Endothelial cell of umbilical vein (primary cell): ENCODE measurements at regions not wholly inside any gene's neighbourhood (a gene's known extent, or its start where the extent isn't known, plus 50 kb on each side); places are given as distances from the start of the nearest gene placed in this dataset.

ENCODE experiments used
- BruUV-seq: library from RNA; stranded (reverse); fragments of 400-500 nt; replicated peaks from 2 replicates; lab custom pipeline; 2021; lab: Mats Ljungman, UMichigan
- CTCF ChIA-PET: fragments of 300-600, 350-600 bp; sonication (Branson Sonifier 250); formaldehyde crosslinking; loops from one replicate; lab custom pipeline; 2021; ENCODE audit warnings: antibody characterized with exemption, inconsistent platforms; lab: Charles Lee
- POLR2A ChIA-PET: fragments of 300-600, 350-600 bp; sonication (Branson Sonifier 250); formaldehyde crosslinking; loops from one replicate; lab custom pipeline; 2021; ENCODE audit warnings: antibody characterized with exemption, inconsistent platforms; lab: Charles Lee
- DNase-seq: peaks from one replicate; pipeline ENCODE4 v3.0.0-alpha.2; 2011; ENCODE audit warnings: low read depth, low spot score
- FAIRE-seq: peaks from 2 replicates; lab custom pipeline; 2011; peaks lifted over from hg19 to GRCh38; lab: Jason Lieb, UNC
- H2AFZ ChIP-seq: 2 replicates; pipeline ENCODE4 v1.6.0; 2012; ENCODE audit warnings: low read depth, low read length, control low read depth, inconsistent platforms
- H3K27ac ChIP-seq: 2 replicates; pipeline ENCODE4 v1.5.1; 2011; ENCODE audit warnings: low read depth, mild to moderate bottlenecking, control low read depth, low read length, moderate library complexity; ENCODE audit not compliant: insufficient read depth
- H3K27me3 ChIP-seq, 2 experiments: 2 replicates each; pipeline versions ENCODE4 v1.6.0 to v1.6.1; 2011; ENCODE audit warnings: low read length in 2 of 2, mixed read lengths in 1 of 2; ENCODE audit not compliant: control insufficient read depth in 2 of 2, insufficient read depth in 2 of 2
- H3K36me3 ChIP-seq, 2 experiments: 2 replicates in 1 of 2; 3 replicates in 1 of 2; pipeline ENCODE4 v1.5.1; 2011; ENCODE audit warnings: low read length in 2 of 2, mild to moderate bottlenecking in 1 of 2, moderate library complexity in 1 of 2; ENCODE audit not compliant: control insufficient read depth in 2 of 2, insufficient read depth in 2 of 2; ENCODE audit errors: extremely low read depth in 1 of 2
- H3K4me1 ChIP-seq: 3 replicates; pipeline ENCODE4 v1.5.1; 2011; ENCODE audit warnings: mild to moderate bottlenecking, low read length; ENCODE audit not compliant: control insufficient read depth, insufficient read depth; ENCODE audit errors: extremely low read depth
- H3K4me2 ChIP-seq: 2 replicates; pipeline ENCODE4 v1.6.1; 2011; ENCODE audit warnings: low read length, control low read depth, mixed read lengths; ENCODE audit not compliant: insufficient read depth
- H3K4me3 ChIP-seq, 3 experiments: fragments of 200-600 bp in 1 of 3; sonication (generic), shearing (Covaris generic) in 1 of 3; replicated peaks in 1 of 3; 2 replicates each; pipeline ENCODE4 v1.5.1; 2011 to 2016; ENCODE audit warnings: control low read depth in 3 of 3, low read length in 3 of 3, mild to moderate bottlenecking in 2 of 3, inconsistent platforms in 1 of 3, low read depth in 1 of 3, moderate library complexity in 1 of 3; ENCODE audit not compliant: insufficient read depth in 1 of 3
- H3K79me2 ChIP-seq: 2 replicates; pipeline ENCODE4 v1.6.0; 2012; ENCODE audit warnings: low read length, inconsistent platforms; ENCODE audit not compliant: control insufficient read depth, insufficient read depth
- H3K9ac ChIP-seq: replicated peaks from 2 replicates; pipeline ENCODE3; 2011; ENCODE audit warnings: low read length, control low read depth; ENCODE audit not compliant: insufficient read depth; ENCODE audit errors: extremely low read depth
- H3K9me1 ChIP-seq: replicated peaks from 3 replicates; pipeline ENCODE4 v1.6.0; 2011; ENCODE audit warnings: mild to moderate bottlenecking, low read length; ENCODE audit not compliant: control insufficient read depth, insufficient read depth; ENCODE audit errors: extremely low read depth
- H3K9me3 ChIP-seq: replicated peaks from 2 replicates; pipeline ENCODE4 v1.5.1; 2012; ENCODE audit warnings: low read length, inconsistent platforms; ENCODE audit not compliant: control insufficient read depth, insufficient read depth
- H4K20me1 ChIP-seq: replicated peaks from 2 replicates; pipeline ENCODE3; 2011; ENCODE audit warnings: mild to moderate bottlenecking, low read length; ENCODE audit not compliant: control insufficient read depth, insufficient read depth; ENCODE audit errors: extremely low read depth
- CTCF ChIP-seq, 2 donors: IDR thresholded peaks; 1 replicate in 1 of 2; 2 replicates in 1 of 2; pipeline ENCODE4 v1.5.1; 2011; ENCODE audit warnings: low read length in 2 of 2, mild to moderate bottlenecking in 2 of 2, moderate library complexity in 2 of 2, control low read depth in 1 of 2, inconsistent platforms in 1 of 2, low read depth in 1 of 2; ENCODE audit not compliant: insufficient read depth in 1 of 2; ENCODE audit errors: extremely low read depth in 1 of 2
- FOS ChIP-seq: IDR thresholded peaks from 2 replicates; pipeline ENCODE4 v1.6.1; 2011; ENCODE audit warnings: mild to moderate bottlenecking, low read length, moderate library complexity, borderline replicate concordance; ENCODE audit not compliant: insufficient read depth
- JUN ChIP-seq: IDR thresholded peaks from 2 replicates; pipeline ENCODE4 v1.6.1; 2011; ENCODE audit warnings: borderline replicate concordance, low read depth; ENCODE audit not compliant: insufficient read length, insufficient read depth
- MYC ChIP-seq: IDR thresholded peaks from one replicate; pipeline ENCODE4 v1.6.1; 2011; ENCODE audit warnings: mild to moderate bottlenecking, low read depth, low read length
- POLR2A ChIP-seq: IDR thresholded peaks from 2 replicates; pipeline ENCODE4 v1.6.1; 2012; ENCODE audit warnings: low read depth, mild to moderate bottlenecking, control low read depth, low read length
- dilution Hi-C: fragments of 300-500 bp; cut with MboI; formaldehyde crosslinking; loops from one replicate; pipeline ENCODE4 v1.15.0; 2019; ENCODE audit warnings: low sequenced_read_pairs; ENCODE audit not compliant: extremely low pct_ligation_motif_present
- intact Hi-C: fragments of 100-400 bp; cut with micrococcal nuclease; formaldehyde crosslinking; loops from one replicate; pipeline ENCODE4 v1.10.0; 2022
- TF ChIP-seq, protein P1 (sequence below): IDR thresholded peaks from 2 replicates; pipeline ENCODE4 v1.6.1; 2011; ENCODE audit not compliant: insufficient read depth, insufficient read length

DNA sequence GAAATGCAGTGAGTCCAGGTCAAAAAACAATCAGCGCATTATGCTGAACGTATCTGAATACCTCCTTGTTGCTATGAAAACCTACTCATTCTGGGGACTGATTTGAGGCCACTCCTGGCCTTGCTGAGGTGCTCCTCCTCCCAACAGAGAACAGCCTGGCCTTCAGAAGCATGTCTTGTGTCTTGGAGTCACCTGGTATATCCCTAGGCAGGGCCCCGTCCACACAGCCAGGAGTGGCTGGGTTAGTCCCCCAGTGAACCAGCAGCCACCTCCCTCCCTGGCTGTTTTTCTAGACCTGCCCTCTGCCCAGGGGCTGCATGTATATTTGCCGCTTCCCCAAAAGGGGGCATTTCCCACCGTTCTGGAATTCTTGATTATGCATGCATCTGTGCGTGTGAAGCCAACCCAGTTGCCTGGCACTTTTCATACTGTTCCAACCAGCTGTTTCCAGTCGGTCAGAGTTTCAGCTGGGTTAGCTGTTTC, 99.2 kb upstream of the SPATA31C2 start:
- TF ChIP-seq FOS (no peak), JUN (no peak), MYC (no peak)
- H3K27ac ChIP-seq: no peak overlapping the region
- H3K9me3 ChIP-seq: no peaks in the 10 kb centered on the region
- intact Hi-C loops: loop anchor here (10.0 kb wide), 1 partner anchor 57 kb away; no protein-coding TSS in a partner anchor
- no peaks in the 10 kb centered on the region for H3K36me3 ChIP-seq
- no peak overlapping the region for H3K4me3 ChIP-seq
- H3K27me3 ChIP-seq: no peaks in the 10 kb centered on the region
- H4K20me1 ChIP-seq: no peaks in the 10 kb centered on the region
- dilution Hi-C loops: no loop called here
- H2AFZ ChIP-seq: no peak overlapping the region
- no TSS peak for BruUV-seq
- FAIRE-seq: no peak
- ChIA-PET CTCF (no interaction called here), POLR2A (no interaction called here)
- no peaks in the 10 kb centered on the region for H3K79me2 ChIP-seq
- H3K4me2 ChIP-seq: no peak overlapping the region
- no peak for DNase-seq
- H3K9ac ChIP-seq: no peak overlapping the region
- H3K4me1 ChIP-seq: no peaks in the 10 kb centered on the region
- H3K9me1 ChIP-seq: no peaks in the 10 kb centered on the region

- Histone ChIP-seq H3K9me3 (no peaks in the 10 kb centered on the region), H3K27me3 (no peaks in the 10 kb centered on the region), H3K9me1 (no peaks in the 10 kb centered on the region), H2AFZ (no peak overlapping the region), H3K79me2 (no peaks in the 10 kb centered on the region), H3K36me3 (no peaks in the 10 kb centered on the region), H3K27ac (no peak overlapping the region), H4K20me1 (no peaks in the 10 kb centered on the region), H3K4me1 (no peaks in the 10 kb centered on the region), H3K9ac (no peak overlapping the region), H3K4me3 (no peak overlapping the region), H3K4me2 (no peak overlapping the region)
- POLR2A ChIA-PET: no interaction called here
- no peak for TF ChIP-seq POLR2A
- TF ChIP-seq, protein P1, sequence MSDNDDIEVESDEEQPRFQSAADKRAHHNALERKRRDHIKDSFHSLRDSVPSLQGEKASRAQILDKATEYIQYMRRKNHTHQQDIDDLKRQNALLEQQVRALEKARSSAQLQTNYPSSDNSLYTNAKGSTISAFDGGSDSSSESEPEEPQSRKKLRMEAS: no peak
- no peak for TF ChIP-seq CTCF (IDR thresholded peaks at IDR 0.05; ENCODE audit: extremely low read depth in 1 of 2, insufficient read depth in 1 of 2, low read depth in 1 of 2, low read length in 2 of 2)
- dilution Hi-C loops: no loop called here
- no TSS peak for BruUV-seq
- FAIRE-seq: no peak
- intact Hi-C loops: loop anchor here (10.0 kb wide), 1 partner anchor 58 kb away; no protein-coding TSS in a partner anchor
- CTCF ChIA-PET: no interaction called here
- no peak for DNase-seq
Measured at GRCh38 chr9:88236511-88237478, 98.5 kb upstream of the SPATA31C2 start.
